Panc1 (cell line): ENCODE measurements at regions not wholly inside any gene's neighbourhood (a gene's known extent, or its start where the extent isn't known, plus 50 kb on each side); places are given as distances from the start of the nearest gene placed in this dataset.

Source experiments
- ATAC-seq: fragments of 200-7000 bp; cut with Tn5 transposase; 2 replicates; pipeline ENCODE4 v1.9.1; 2020; ENCODE audit warnings: mild to moderate bottlenecking, moderate library complexity
- BruUV-seq: library from RNA; stranded (reverse); fragments of 400-500 nt; replicated peaks from 2 replicates; lab custom pipeline; 2021; lab: Mats Ljungman, UMichigan
- CTCF ChIA-PET: fragments of 300-600 bp; sonication (Branson Sonifier 250); formaldehyde crosslinking; loops from one replicate; lab custom pipeline; 2022; ENCODE audit warnings: antibody characterized with exemption; lab: Charles Lee
- POLR2A ChIA-PET: fragments of 300-600 bp; sonication (Branson Sonifier 250); formaldehyde crosslinking; loops from one replicate; lab custom pipeline; 2022; ENCODE audit warnings: antibody characterized with exemption; lab: Charles Lee
- DNase-seq: peaks from one replicate; pipeline ENCODE4 v3.0.0-alpha.2; 2010; ENCODE audit warnings: low read depth, low spot score
- H3K27ac ChIP-seq: 2 replicates; pipeline ENCODE4 v1.5.1; 2011; ENCODE audit warnings: mild to moderate bottlenecking, low read length, inconsistent platforms
- H3K27me3 ChIP-seq: fragments of 200-500 bp; sonication (Bioruptor generic); 2 replicates; pipeline ENCODE4 v1.6.0; 2014; ENCODE audit warnings: low read length, inconsistent platforms; ENCODE audit not compliant: control insufficient read depth, insufficient read depth
- H3K36me3 ChIP-seq: fragments of 200-500 bp; sonication (Bioruptor generic); 2 replicates; pipeline ENCODE4 v1.5.1; 2014; ENCODE audit warnings: inconsistent platforms, mild to moderate bottlenecking, low read length, moderate library complexity; ENCODE audit not compliant: control insufficient read depth, insufficient read depth
- H3K4me1 ChIP-seq: 2 replicates; pipeline ENCODE4 v1.5.1; 2011; ENCODE audit warnings: inconsistent platforms, mild to moderate bottlenecking, low read length, moderate library complexity; ENCODE audit not compliant: control insufficient read depth, insufficient read depth
- H3K4me3 ChIP-seq, 2 experiments: 2 replicates each; pipeline ENCODE4 v1.5.1; 2011 to 2012; ENCODE audit warnings: low read depth in 2 of 2, low read length in 2 of 2, mild to moderate bottlenecking in 2 of 2, inconsistent platforms in 1 of 2, moderate library complexity in 1 of 2
- H3K9me3 ChIP-seq: fragments of 200-500 bp; sonication (Bioruptor generic); 2 replicates; pipeline ENCODE4 v1.5.1; 2014; ENCODE audit warnings: low read depth, mild to moderate bottlenecking, inconsistent platforms, low read length, moderate library complexity; ENCODE audit not compliant: control insufficient read depth, insufficient read depth
- POLR2AphosphoS5 ChIP-seq: IDR thresholded peaks from 2 replicates; pipeline ENCODE4 v1.6.1; 2012; ENCODE audit warnings: mild to moderate bottlenecking, low read depth, low read length, moderate library complexity
- SIN3A ChIP-seq: IDR thresholded peaks from 2 replicates; pipeline ENCODE4 v1.6.1; 2012; ENCODE audit warnings: low read depth, mild to moderate bottlenecking, low read length, moderate library complexity, borderline replicate concordance; ENCODE audit not compliant: insufficient read depth
- TCF7L2 ChIP-seq: IDR thresholded peaks from 2 replicates; pipeline ENCODE4 v1.6.1; 2011; ENCODE audit warnings: mild to moderate bottlenecking, low read depth, low read length, inconsistent platforms
- in situ Hi-C: cut with HindIII; loops from 2 replicates; pipeline ENCODE4 v1.10.0; 2016; ENCODE audit warnings: low sequenced_read_pairs, low pct_unique_long_range_greater_than_20kb
- intact Hi-C: fragments of 100-400 bp; cut with micrococcal nuclease; formaldehyde crosslinking; loops from one replicate; pipeline ENCODE4 v1.10.0; 2022; ENCODE audit not compliant: unreplicated experiment
- TF ChIP-seq, protein P1 (sequence below): fragments of 450-650 bp; IDR thresholded peaks from 2 replicates; pipeline ENCODE4 v1.5.1; 2017; ENCODE audit warnings: mild to moderate bottlenecking
- TF ChIP-seq, protein P2 (sequence below), 2 experiments: IDR thresholded peaks; 2 replicates each; pipeline ENCODE4 v1.6.1; 2011 to 2012; ENCODE audit warnings: low read depth in 2 of 2, control low read depth in 1 of 2, low read length in 1 of 2, mild to moderate bottlenecking in 1 of 2, moderate library complexity in 1 of 2; ENCODE audit not compliant: insufficient read depth in 1 of 2

DNA sequence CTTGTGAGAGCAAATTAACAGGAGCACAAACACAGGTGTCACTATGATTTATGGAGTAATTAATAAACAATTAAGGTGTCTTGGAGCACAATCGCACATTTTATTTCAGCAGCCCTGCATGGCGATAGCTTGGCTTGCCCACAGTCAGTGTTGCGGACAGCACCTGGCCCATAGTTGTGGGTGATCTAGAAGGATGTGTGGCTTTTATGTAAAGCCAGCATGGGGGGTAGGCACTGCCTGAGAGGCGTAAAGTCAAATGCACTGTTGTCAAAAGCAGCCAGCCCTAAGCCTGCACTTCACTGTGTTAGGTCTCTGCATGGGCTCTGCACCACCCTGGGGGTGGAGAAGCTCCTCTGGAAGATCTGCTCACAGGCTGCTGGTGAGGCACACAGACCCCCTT, 177.4 kb upstream of the PPP2R3A start:
- BruUV-seq = no TSS peak

DNA sequence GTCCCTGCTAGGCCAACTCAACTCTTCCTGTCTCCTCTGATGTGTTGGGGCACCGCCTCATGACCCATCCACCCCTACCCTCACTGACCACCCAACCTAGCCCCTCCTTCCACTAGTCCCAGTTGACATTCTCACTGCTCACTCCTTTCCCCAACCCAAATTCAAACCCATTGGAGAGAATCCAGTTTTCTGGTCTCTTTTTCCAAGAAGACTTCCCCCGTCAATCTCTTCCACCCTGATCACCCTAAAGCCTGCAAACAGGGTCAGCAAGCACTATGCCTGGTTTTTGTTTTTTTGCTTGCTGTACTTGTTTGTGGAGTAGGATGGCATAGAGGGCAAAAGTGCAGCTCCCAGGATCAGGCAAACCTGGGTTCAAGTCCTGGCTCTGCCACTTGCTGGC, 176.6 kb upstream of the PPP2R3A start:
- no TSS peak for BruUV-seq
- in situ Hi-C loops = no loop called here

More for the DNA sequence above, 177.4 kb upstream of the PPP2R3A start:
- in situ Hi-C loops = no loop called here
- ATAC-seq (no peak), DNase-seq (no peak)
- ChIA-PET POLR2A (no interaction called here), CTCF (no interaction called here)
- no peaks in the 10 kb centered on the region for H3K9me3 ChIP-seq
- no peaks in the 10 kb centered on the region for H3K4me1 ChIP-seq
- intact Hi-C loops = no loop called here
- TF ChIP-seq SIN3A (no peak), POLR2AphosphoS5 (no peak), TCF7L2 (no peak)
- TF ChIP-seq, protein P1, sequence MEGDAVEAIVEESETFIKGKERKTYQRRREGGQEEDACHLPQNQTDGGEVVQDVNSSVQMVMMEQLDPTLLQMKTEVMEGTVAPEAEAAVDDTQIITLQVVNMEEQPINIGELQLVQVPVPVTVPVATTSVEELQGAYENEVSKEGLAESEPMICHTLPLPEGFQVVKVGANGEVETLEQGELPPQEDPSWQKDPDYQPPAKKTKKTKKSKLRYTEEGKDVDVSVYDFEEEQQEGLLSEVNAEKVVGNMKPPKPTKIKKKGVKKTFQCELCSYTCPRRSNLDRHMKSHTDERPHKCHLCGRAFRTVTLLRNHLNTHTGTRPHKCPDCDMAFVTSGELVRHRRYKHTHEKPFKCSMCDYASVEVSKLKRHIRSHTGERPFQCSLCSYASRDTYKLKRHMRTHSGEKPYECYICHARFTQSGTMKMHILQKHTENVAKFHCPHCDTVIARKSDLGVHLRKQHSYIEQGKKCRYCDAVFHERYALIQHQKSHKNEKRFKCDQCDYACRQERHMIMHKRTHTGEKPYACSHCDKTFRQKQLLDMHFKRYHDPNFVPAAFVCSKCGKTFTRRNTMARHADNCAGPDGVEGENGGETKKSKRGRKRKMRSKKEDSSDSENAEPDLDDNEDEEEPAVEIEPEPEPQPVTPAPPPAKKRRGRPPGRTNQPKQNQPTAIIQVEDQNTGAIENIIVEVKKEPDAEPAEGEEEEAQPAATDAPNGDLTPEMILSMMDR = no peak
- TF ChIP-seq, protein P2, sequence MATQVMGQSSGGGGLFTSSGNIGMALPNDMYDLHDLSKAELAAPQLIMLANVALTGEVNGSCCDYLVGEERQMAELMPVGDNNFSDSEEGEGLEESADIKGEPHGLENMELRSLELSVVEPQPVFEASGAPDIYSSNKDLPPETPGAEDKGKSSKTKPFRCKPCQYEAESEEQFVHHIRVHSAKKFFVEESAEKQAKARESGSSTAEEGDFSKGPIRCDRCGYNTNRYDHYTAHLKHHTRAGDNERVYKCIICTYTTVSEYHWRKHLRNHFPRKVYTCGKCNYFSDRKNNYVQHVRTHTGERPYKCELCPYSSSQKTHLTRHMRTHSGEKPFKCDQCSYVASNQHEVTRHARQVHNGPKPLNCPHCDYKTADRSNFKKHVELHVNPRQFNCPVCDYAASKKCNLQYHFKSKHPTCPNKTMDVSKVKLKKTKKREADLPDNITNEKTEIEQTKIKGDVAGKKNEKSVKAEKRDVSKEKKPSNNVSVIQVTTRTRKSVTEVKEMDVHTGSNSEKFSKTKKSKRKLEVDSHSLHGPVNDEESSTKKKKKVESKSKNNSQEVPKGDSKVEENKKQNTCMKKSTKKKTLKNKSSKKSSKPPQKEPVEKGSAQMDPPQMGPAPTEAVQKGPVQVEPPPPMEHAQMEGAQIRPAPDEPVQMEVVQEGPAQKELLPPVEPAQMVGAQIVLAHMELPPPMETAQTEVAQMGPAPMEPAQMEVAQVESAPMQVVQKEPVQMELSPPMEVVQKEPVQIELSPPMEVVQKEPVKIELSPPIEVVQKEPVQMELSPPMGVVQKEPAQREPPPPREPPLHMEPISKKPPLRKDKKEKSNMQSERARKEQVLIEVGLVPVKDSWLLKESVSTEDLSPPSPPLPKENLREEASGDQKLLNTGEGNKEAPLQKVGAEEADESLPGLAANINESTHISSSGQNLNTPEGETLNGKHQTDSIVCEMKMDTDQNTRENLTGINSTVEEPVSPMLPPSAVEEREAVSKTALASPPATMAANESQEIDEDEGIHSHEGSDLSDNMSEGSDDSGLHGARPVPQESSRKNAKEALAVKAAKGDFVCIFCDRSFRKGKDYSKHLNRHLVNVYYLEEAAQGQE (IDR thresholded peaks at IDR 0.05; ENCODE audit: insufficient read depth in 1 of 2, low read depth in 2 of 2, low read length in 1 of 2) = no peak
- H3K36me3 ChIP-seq = no peaks in the 10 kb centered on the region
- peaks cover 6% of the 10 kb centered on the region; the same call in 1 of the 2 replicates for H3K27me3 ChIP-seq
- H3K27ac ChIP-seq = no peak overlapping the region
- no peak overlapping the region for H3K4me3 ChIP-seq

More for the DNA sequence above, 176.6 kb upstream of the PPP2R3A start:
- POLR2A ChIA-PET = no interaction called here
- Histone ChIP-seq H3K27ac (no peak overlapping the region), H3K4me1 (no peaks in the 10 kb centered on the region), H3K36me3 (no peaks in the 10 kb centered on the region), H3K4me3 (no peak overlapping the region), H3K9me3 (no peaks in the 10 kb centered on the region), H3K27me3 (peaks cover 8% of the 10 kb centered on the region; the same call in 1 of the 2 replicates)
- intact Hi-C loops = no loop called here
- TF ChIP-seq POLR2AphosphoS5 (no peak), SIN3A (no peak), TCF7L2 (no peak)
- TF ChIP-seq, protein P1 = no peak
- TF ChIP-seq, protein P2 (IDR thresholded peaks at IDR 0.05; ENCODE audit: insufficient read depth in 1 of 2, low read depth in 2 of 2, low read length in 1 of 2) = no peak
- CTCF ChIA-PET = no interaction called here
- DNase-seq (no peak), ATAC-seq (no peak)
